ENCODE measurements at regions not wholly inside any gene's neighbourhood (a gene's known extent, or its start where the extent isn't known, plus 50 kb on each side); places are given as distances from the start of the nearest gene placed in this dataset.

- TF ChIP-seq, protein P1, sequence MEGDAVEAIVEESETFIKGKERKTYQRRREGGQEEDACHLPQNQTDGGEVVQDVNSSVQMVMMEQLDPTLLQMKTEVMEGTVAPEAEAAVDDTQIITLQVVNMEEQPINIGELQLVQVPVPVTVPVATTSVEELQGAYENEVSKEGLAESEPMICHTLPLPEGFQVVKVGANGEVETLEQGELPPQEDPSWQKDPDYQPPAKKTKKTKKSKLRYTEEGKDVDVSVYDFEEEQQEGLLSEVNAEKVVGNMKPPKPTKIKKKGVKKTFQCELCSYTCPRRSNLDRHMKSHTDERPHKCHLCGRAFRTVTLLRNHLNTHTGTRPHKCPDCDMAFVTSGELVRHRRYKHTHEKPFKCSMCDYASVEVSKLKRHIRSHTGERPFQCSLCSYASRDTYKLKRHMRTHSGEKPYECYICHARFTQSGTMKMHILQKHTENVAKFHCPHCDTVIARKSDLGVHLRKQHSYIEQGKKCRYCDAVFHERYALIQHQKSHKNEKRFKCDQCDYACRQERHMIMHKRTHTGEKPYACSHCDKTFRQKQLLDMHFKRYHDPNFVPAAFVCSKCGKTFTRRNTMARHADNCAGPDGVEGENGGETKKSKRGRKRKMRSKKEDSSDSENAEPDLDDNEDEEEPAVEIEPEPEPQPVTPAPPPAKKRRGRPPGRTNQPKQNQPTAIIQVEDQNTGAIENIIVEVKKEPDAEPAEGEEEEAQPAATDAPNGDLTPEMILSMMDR (IDR thresholded peaks at IDR 0.05; ENCODE audit: low read depth, low read length) = no peak
- Histone ChIP-seq H3K27me3 (no peaks in the 10 kb centered on the region), H3K4me1 (no peaks in the 10 kb centered on the region), H3K36me3 (no peaks in the 10 kb centered on the region), H3K9me3 (no peaks in the 10 kb centered on the region), H3K4me3 (ENCODE audit: low read depth, low read length) (no peak overlapping the region)
- no peak for DNase-seq
These were observed 51.2 kb downstream of the OR13H1 start for GRCh38 chrX:131595120-131595519.

DNA sequence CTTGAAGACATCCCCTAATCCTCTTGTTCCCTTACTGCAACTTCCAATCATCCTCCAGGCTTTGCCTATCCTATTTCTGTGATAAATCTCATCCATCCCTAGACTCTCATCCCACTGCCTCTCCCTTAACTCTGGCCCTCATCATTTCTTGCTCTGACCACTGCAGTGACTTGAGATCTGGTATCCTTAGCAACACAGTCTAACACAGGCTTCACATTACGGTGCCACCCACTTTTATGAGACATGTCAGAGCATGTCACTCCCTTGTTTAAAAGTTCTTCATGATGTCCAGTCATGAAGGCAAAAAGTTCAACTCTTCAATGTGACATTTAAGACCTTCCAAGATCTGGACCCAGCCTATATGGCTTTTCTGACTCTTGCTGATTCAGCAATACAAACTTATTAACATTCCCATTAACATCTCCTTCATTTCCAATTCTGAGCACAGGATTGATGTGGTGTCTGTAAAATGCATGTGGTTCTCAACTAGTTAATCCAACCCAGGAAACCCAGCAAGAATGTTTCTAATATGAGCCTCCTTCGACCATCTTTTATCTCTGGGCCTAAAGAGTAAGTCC lies 64.0 kb downstream of the OR13H1 start:
- DNase-seq = no peak
- no peaks in the 10 kb centered on the region for H3K4me1 ChIP-seq
- no peaks in the 10 kb centered on the region for H3K27me3 ChIP-seq
- H3K36me3 ChIP-seq = no peaks in the 10 kb centered on the region
- TF ChIP-seq, protein P1 (IDR thresholded peaks at IDR 0.05; ENCODE audit: low read depth, low read length) = no peak
- H3K9me3 ChIP-seq = no peaks in the 10 kb centered on the region
- H3K4me3 ChIP-seq (ENCODE audit: low read depth, low read length) = no peak overlapping the region

DNA sequence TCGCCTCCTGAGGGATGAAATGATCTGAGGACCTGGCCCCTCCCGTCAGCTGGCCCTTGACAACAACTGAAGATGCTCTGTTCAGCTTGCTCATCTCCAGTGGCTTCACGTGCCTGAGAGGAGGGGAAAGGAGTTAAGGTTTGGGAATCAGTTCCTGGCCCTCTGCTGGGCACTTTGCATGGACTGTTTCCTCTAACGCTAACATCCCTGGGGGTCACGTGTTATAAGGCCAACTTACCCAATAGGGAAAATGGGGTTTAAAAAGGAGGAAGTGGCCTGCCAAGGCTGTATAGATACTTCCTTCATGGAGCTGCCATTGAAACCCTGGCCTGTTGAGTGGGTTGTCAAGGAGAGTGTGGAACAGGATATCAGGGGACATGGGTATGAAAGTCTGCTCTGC lies 65.6 kb downstream of the OR13H1 start:
- H3K4me3 ChIP-seq (ENCODE audit: low read depth, low read length) = no peak overlapping the region
- DNase-seq = no peak
- no peaks in the 10 kb centered on the region for H3K36me3 ChIP-seq
- no peaks in the 10 kb centered on the region for H3K4me1 ChIP-seq
- H3K27me3 ChIP-seq = no peaks in the 10 kb centered on the region
- H3K9me3 ChIP-seq = no peaks in the 10 kb centered on the region
- TF ChIP-seq, protein P1 (IDR thresholded peaks at IDR 0.05; ENCODE audit: low read depth, low read length) = no peak

DNA sequence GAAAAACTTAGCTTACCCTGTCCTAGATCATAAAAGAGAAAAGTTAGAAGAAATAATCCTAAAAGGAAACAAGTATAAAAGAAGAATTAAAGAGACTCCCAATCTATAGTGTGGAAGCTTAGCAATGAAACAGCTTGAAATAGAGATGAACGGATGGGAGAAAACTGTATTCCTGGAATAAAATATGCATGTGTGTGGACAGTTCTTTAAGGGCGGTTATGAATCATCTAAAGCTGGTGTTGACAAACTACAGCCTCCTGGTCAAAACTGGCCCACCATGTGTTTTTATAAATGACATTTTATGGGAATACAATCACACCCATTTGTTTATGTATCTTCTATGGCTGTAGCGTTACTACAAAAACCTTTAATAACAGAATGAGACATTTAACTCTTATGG lies 69.4 kb downstream of the OR13H1 start:
- TF ChIP-seq, protein P1 (IDR thresholded peaks at IDR 0.05; ENCODE audit: low read depth, low read length) = no peak
- H3K27me3 ChIP-seq = no peaks in the 10 kb centered on the region
- no peak overlapping the region for H3K4me3 ChIP-seq (ENCODE audit: low read depth, low read length)
- H3K9me3 ChIP-seq = no peaks in the 10 kb centered on the region
- no peak for DNase-seq
- no peaks in the 10 kb centered on the region for H3K4me1 ChIP-seq
- no peaks in the 10 kb centered on the region for H3K36me3 ChIP-seq

DNA sequence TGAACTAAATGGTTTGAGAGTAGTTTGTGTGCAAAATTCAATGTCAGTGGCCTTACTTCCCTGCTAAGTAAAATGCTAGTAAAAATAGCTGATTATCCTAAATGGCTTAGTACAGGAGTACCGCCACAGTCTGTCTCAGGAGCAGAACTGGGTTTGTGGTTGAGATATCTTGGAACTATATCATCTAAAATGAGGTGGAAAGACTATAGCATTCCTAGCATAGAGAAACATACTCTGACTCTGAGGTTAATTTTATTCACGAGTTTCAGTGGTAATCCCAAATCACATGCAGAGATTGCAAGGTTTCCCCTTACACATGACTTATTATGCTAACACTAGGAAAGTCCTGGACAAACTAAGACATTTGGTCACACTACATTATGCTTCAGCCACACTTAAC lies 70.4 kb downstream of the OR13H1 start:
- Histone ChIP-seq H3K27me3 (no peaks in the 10 kb centered on the region), H3K4me3 (ENCODE audit: low read depth, low read length) (no peak overlapping the region), H3K36me3 (no peaks in the 10 kb centered on the region), H3K4me1 (no peaks in the 10 kb centered on the region), H3K9me3 (no peaks in the 10 kb centered on the region)
- DNase-seq = no peak
- TF ChIP-seq, protein P1 (IDR thresholded peaks at IDR 0.05; ENCODE audit: low read depth, low read length) = no peak

GRCh38 chrX:131617182-131617581 lies 73.3 kb downstream of the OR13H1 start:
- no peak overlapping the region for H3K4me3 ChIP-seq (ENCODE audit: low read depth, low read length)
- H3K9me3 ChIP-seq = no peaks in the 10 kb centered on the region
- no peaks in the 10 kb centered on the region for H3K4me1 ChIP-seq
- no peak for DNase-seq
- H3K27me3 ChIP-seq = no peaks in the 10 kb centered on the region
- H3K36me3 ChIP-seq = no peaks in the 10 kb centered on the region
- TF ChIP-seq, protein P1 (IDR thresholded peaks at IDR 0.05; ENCODE audit: low read depth, low read length) = no peak
